B cell (primary cell): ENCODE measurements at regions not wholly inside any gene's neighbourhood (a gene's known extent, or its start where the extent isn't known, plus 50 kb on each side); places are given as distances from the start of the nearest gene placed in this dataset.

Experiments
- ATAC-seq: fragments of 200-7000 bp; cut with Tn5 transposase; one replicate; pipeline ENCODE4 v1.10.0; 2021; ENCODE audit warnings: low read depth, mild to moderate bottlenecking, moderate number of reproducible peaks, moderate library complexity
- CTCF ChIA-PET: fragments of 350-600 bp; sonication (Branson Sonifier 250); formaldehyde crosslinking; loops from one replicate; lab custom pipeline; 2021; ENCODE audit warnings: antibody characterized with exemption, inconsistent platforms; lab: Charles Lee
- POLR2A ChIA-PET: fragments of 350-600 bp; sonication (Branson Sonifier 250); formaldehyde crosslinking; loops from one replicate; lab custom pipeline; 2021; ENCODE audit warnings: antibody characterized with exemption; lab: Charles Lee
- DNase-seq: peaks from one replicate; pipeline ENCODE4 v3.0.0; 2013
- H2AFZ ChIP-seq: 2 replicates; pipeline ENCODE4 v1.6.1; 2012; ENCODE audit warnings: mild to moderate bottlenecking, low read depth, low read length; ENCODE audit not compliant: insufficient read depth, poor library complexity, severe bottlenecking
- H3K27ac ChIP-seq, 2 donors: 1 replicate in 1 of 2; 2 replicates in 1 of 2; pipeline ENCODE4 v1.5.1; 2012 to 2013; ENCODE audit warnings: low read length in 2 of 2, mild to moderate bottlenecking in 2 of 2, moderate library complexity in 1 of 2
- H3K27me3 ChIP-seq, 4 experiments: fragments of 200-600 bp in 1 of 4; sonication (generic) in 1 of 4; replicated peaks in 1 of 4; 1 replicate in 2 of 4; 2 replicates in 2 of 4; pipeline versions ENCODE4 v1.6.1 to v1.7.0; 2013 to 2016; ENCODE audit warnings: low read length in 3 of 4, mild to moderate bottlenecking in 2 of 4, mixed read lengths in 1 of 4, moderate library complexity in 1 of 4; ENCODE audit not compliant: insufficient read depth in 4 of 4, control insufficient read depth in 3 of 4; ENCODE audit errors: control extremely low read depth in 1 of 4
- H3K36me3 ChIP-seq, 2 experiments: replicated peaks in 1 of 2; 1 replicate in 1 of 2; 2 replicates in 1 of 2; pipeline versions ENCODE4 v1.6.1 to v1.7.1; 2013; ENCODE audit warnings: low read length in 1 of 2; ENCODE audit not compliant: insufficient read depth in 2 of 2, control insufficient read depth in 1 of 2; ENCODE audit errors: control extremely low read depth in 1 of 2, extremely low read depth in 1 of 2
- H3K4me1 ChIP-seq, 2 donors: fragments of 200-600 bp in 1 of 2; sonication (generic) in 1 of 2; 1 replicate in 1 of 2; 2 replicates in 1 of 2; pipeline versions ENCODE4 v1.5.1 to v1.6.1; 2013 to 2017; ENCODE audit warnings: low read length in 2 of 2; ENCODE audit not compliant: control insufficient read depth in 2 of 2, insufficient read depth in 2 of 2
- H3K4me2 ChIP-seq: replicated peaks from 2 replicates; pipeline ENCODE3; 2012; ENCODE audit warnings: mild to moderate bottlenecking, low read depth, low read length; ENCODE audit not compliant: poor library complexity, severe bottlenecking
- H3K4me3 ChIP-seq, 5 experiments: fragments of 200-600 bp in 1 of 5; sonication (generic) in 1 of 5; 1 replicate in 3 of 5; 2 replicates in 2 of 5; pipeline versions ENCODE4 v1.5.1 to v1.7.0; 2011 to 2016; ENCODE audit warnings: low read length in 4 of 5, mild to moderate bottlenecking in 4 of 5, low read depth in 2 of 5, control low read depth in 1 of 5, moderate library complexity in 1 of 5; ENCODE audit not compliant: insufficient read depth in 1 of 5; ENCODE audit errors: control extremely low read depth in 1 of 5, extremely low read depth in 1 of 5
- H3K79me2 ChIP-seq: fragments of 200-600 bp; sonication (generic); one replicate; pipeline ENCODE4 v1.6.0; 2016; ENCODE audit warnings: low read length; ENCODE audit not compliant: control insufficient read depth, insufficient read depth
- H3K9ac ChIP-seq: fragments of 200-600 bp; sonication (generic); 2 replicates; pipeline ENCODE4 v1.6.1; 2017; ENCODE audit warnings: mild to moderate bottlenecking, low read length, moderate library complexity
- H3K9me3 ChIP-seq, 3 donors: one replicate each; pipeline versions ENCODE4 v1.6.1 to v1.7.1; 2013; ENCODE audit warnings: low read length in 2 of 3; ENCODE audit not compliant: control insufficient read depth in 2 of 3, insufficient read depth in 1 of 3; ENCODE audit errors: control extremely low read depth in 1 of 3
- H4K20me1 ChIP-seq: 2 replicates; pipeline ENCODE4 v1.6.0; 2012; ENCODE audit warnings: mild to moderate bottlenecking, low read length; ENCODE audit not compliant: insufficient read depth, control insufficient read depth, poor library complexity, severe bottlenecking
- H3K27ac Mint-ChIP-seq: one replicate; pipeline ENCODE4 v1.8.0; 2021; ENCODE audit warnings: mixed read lengths
- H3K27me3 Mint-ChIP-seq: one replicate; pipeline ENCODE4 v1.8.0; 2021; ENCODE audit warnings: mixed read lengths
- H3K4me1 Mint-ChIP-seq: one replicate; pipeline ENCODE4 v1.8.0; 2021; ENCODE audit warnings: mixed read lengths
- H3K4me3 Mint-ChIP-seq: one replicate; pipeline ENCODE4 v1.8.0; 2021; ENCODE audit warnings: mixed read lengths
- H3K9me3 Mint-ChIP-seq: one replicate; pipeline ENCODE4 v1.8.0; 2022; ENCODE audit warnings: mixed read lengths; ENCODE audit not compliant: insufficient read depth
- CTCF ChIP-seq: fragments of 200-600 bp; IDR thresholded peaks from one replicate; pipeline ENCODE4 v1.8.0; 2022; ENCODE audit warnings: antibody characterized with exemption, mild to moderate bottlenecking
- EZH2 ChIP-seq: IDR thresholded peaks from 2 replicates; pipeline ENCODE4 v1.6.1; 2012; ENCODE audit warnings: borderline replicate concordance, low read depth, mild to moderate bottlenecking, moderate library complexity, low read length; ENCODE audit not compliant: insufficient read depth, poor library complexity, severe bottlenecking
- WGBS: methylation state at CpG from one replicate; pipeline ENCODE4 v1.1.5; 2013; ENCODE audit warnings: missing lambda C conversion rate; ENCODE audit not compliant: insufficient coverage; 5-methylcytosine and 5-hydroxymethylcytosine counted together
- intact Hi-C: fragments of 100-400 bp; cut with micrococcal nuclease; formaldehyde crosslinking; loops from one replicate; pipeline ENCODE4 v1.10.0; 2022

GRCh38 chr13:60837806-60838205, 440.8 kb downstream of the TDRD3 start:
- H3K27me3 Mint-ChIP-seq, result no peaks in the 10 kb centered on the region
- no CpG with 5 or more reads among the region's 1 CpG for WGBS

GRCh38 chr13:60836821-60837220, 439.8 kb downstream of the TDRD3 start:
- TF ChIP-seq CTCF, result no peak
- TF ChIP-seq EZH2, result no peak
- POLR2A ChIA-PET, result no interaction called here

More at GRCh38 chr13:60837806-60838205, 440.8 kb downstream of the TDRD3 start:
- H4K20me1 ChIP-seq, result no peaks in the 10 kb centered on the region
- intact Hi-C loops, result no loop called here
- DNase-seq, result no peak
- Mint-ChIP-seq H3K4me3 (no peak overlapping the region), H3K9me3 (no peaks in the 10 kb centered on the region), H3K27ac (no peak overlapping the region), H3K4me1 (no peaks in the 10 kb centered on the region)
- no peak for ATAC-seq
- ChIA-PET CTCF (interaction anchor here (0.6 kb wide), 1 partner anchor 533 kb away, joined by 6 read pairs; no protein-coding TSS in a partner anchor), POLR2A (no interaction called here)
- no peaks in the 10 kb centered on the region for H3K79me2 ChIP-seq
- TF ChIP-seq CTCF, result no peak
- TF ChIP-seq EZH2, result no peak
- no peak overlapping the region for H3K9ac ChIP-seq
- H2AFZ ChIP-seq, result no peak overlapping the region
- H3K36me3 ChIP-seq, result no peaks in the 10 kb centered on the region
- no peak overlapping the region for H3K27ac ChIP-seq
- no peak overlapping the region for H3K4me3 ChIP-seq
- no peak overlapping the region for H3K4me2 ChIP-seq
- H3K27me3 ChIP-seq, result no peaks in the 10 kb centered on the region
- H3K4me1 ChIP-seq, result no peaks in the 10 kb centered on the region
- peaks cover 0 to 3% (median 2%) of the 10 kb centered on the region in 3 donors for H3K9me3 ChIP-seq

More at GRCh38 chr13:60836821-60837220, 439.8 kb downstream of the TDRD3 start:
- Histone ChIP-seq H3K4me1 (no peaks in the 10 kb centered on the region), H3K79me2 (no peaks in the 10 kb centered on the region), H3K9ac (no peak overlapping the region), H2AFZ (no peak overlapping the region), H3K4me2 (no peak overlapping the region), H4K20me1 (no peaks in the 10 kb centered on the region), H3K36me3 (no peaks in the 10 kb centered on the region), H3K27ac (no peak overlapping the region), H3K4me3 (no peak overlapping the region), H3K27me3 (no peaks in the 10 kb centered on the region), H3K9me3 (peaks cover 0 to 7% (median 2%) of the 10 kb centered on the region in 3 donors)
- no peak for DNase-seq
- intact Hi-C loops, result no loop called here
- H3K27me3 Mint-ChIP-seq, result no peaks in the 10 kb centered on the region
- H3K27ac Mint-ChIP-seq, result no peak overlapping the region
- ATAC-seq, result no peak
- WGBS, result 100% methylated on average over 1 of the region's 4 CpGs
- no peaks in the 10 kb centered on the region for H3K4me1 Mint-ChIP-seq
- H3K9me3 Mint-ChIP-seq, result no peaks in the 10 kb centered on the region
- CTCF ChIA-PET, result no interaction called here
- H3K4me3 Mint-ChIP-seq, result no peak overlapping the region
